GM21717 (cell line): ENCODE measurements at regions not wholly inside any gene's neighbourhood (a gene's known extent, or its start where the extent isn't known, plus 50 kb on each side); places are given as distances from the start of the nearest gene placed in this dataset.
"Not testable (repeated sequence)": the region's sequence is repeated elsewhere in the genome, so short reads cannot be mapped to it uniquely, and the experiment has no call there.

Experiments used
- ATAC-seq: cut with Tn5 transposase; IDR thresholded peaks from one replicate; pipeline ENCODE4 v1.9.1; 2021; ENCODE audit warnings: mild to moderate bottlenecking, moderate library complexity; ENCODE audit not compliant: unreplicated experiment

DNA sequence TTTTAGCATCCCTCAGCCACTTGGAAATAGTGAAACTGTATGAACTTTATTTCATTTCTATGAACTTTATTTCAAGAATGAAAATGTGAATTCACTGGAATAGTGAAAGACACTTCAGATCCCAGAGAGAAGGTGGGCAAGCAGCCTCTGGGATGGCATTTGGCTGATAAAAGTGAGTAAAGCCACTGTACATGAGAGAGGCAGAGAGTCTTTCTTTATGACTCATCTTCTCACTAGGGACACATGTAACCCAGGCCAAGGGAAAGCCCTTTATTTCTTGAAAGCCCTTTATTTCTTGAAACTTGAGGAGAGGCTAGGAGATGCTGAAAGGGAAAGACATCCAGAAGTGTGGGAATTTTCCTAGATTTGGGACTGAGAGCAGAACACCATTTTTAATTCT is 148.9 kb upstream of the SMIM30 start:
- ATAC-seq, result no peak

DNA sequence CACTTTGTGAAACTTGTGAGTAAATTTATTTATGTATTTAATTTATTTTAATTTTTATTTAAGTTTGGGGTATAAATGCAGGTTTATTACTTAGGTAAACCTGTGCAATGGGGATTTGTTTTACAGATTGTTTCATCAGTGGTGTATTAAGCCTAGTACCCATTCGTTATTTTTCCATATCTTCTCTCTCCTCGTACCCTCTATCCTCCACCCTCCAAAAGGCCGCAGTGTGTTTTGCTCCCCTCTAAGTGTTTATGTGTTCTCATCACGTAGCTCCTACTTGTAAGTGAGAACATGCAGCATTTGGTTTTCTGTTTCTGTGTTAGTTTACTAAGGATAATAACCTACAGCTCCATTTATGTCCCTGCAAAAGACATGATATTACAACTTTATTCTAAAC is 145.4 kb upstream of the SMIM30 start:
- ATAC-seq, result no peak

DNA sequence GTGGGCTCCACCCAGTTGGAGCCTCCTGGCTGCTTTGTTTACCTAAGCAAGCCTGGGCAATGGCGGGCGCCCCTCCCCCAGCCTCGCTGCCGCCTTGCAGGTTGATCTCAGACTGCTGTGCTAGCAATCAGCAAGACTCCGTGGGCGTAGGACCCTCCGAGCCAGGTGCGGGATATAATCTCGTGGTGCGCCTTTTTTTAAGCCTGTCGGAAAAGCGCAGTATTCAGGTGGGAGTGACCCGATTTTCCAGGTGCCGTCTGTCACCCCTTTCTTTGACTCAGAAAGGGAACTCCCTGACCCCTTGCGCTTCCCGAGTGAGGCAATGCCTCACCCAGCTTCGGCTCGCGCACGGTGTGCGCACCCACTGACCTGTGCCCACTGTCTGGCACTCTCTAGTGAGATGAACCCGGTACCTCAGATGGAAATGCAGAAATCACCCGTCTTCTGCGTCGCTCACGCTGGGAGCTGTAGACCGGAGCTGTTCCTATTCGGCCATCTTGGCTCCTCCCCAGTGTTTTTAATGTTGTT is 144.9 kb upstream of the SMIM30 start:
- not testable (repeated sequence) for ATAC-seq

DNA sequence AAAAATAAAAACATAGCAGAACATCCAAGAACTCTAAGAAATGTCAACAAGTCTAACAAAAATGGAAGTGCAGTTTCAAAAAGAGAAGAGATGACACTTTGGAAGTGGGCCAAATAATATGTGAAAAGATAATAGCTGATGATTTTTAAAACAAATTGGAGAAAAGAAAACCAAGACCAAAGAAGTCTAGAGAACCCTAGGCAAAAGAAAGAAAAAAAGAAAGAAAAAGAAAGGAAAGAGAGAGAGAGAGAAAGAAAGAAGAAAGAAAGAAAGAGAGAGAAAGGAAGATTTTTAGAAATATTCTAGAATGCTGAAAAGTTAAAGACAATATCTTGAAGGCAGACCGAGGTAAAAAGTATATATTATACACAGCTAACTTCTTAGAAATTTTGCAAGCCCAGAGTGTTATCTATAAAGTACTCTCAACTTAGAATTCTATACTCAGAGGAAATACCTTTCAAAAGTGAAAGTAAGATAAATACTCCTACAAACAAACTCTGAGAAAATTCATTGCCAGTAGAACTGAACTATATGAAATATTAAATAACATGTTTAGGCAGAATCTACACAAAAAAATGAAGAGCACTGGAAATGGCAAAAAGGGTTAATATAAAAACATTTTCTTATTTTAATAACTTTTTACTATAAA is 138.7 kb upstream of the SMIM30 start:
- no peak for ATAC-seq

DNA sequence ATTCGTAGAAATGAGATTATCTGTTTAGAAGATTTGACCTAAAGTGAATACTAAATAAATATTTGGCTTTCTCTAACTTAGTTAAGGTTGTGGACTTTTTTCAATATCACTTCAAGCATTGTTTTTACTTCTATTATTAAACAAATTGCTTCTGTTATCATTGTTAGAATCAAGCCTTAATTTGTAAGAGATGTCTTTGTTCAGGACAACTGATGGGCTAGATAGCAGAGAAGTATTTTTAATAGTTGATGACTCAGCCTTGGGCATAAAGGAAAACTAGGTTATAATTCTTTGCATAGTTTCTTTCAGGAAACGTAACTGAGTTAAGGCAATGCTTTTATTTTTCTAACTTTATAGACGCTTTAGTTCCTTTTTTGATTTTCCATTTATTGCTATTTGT is 128.8 kb upstream of the SMIM30 start:
- ATAC-seq, result no peak

DNA sequence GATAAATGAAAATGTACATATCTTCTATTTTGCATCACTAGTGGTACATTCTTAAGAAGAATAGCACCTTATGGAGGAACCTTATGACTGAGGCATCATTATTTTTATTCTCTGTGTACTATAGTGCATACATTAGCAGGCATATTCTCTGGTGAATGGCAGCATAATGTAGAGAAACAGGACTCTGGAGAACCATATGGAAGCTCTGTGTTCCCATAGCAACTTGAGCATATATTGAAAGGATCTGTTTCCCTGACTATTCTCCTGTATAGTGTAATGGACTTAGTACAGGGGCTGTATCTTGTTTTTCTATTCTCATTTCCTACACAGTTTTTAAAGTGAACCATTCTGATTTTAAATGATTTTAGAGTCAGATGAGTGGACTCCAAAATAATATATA is 128.4 kb upstream of the SMIM30 start:
- ATAC-seq, result no peak

DNA sequence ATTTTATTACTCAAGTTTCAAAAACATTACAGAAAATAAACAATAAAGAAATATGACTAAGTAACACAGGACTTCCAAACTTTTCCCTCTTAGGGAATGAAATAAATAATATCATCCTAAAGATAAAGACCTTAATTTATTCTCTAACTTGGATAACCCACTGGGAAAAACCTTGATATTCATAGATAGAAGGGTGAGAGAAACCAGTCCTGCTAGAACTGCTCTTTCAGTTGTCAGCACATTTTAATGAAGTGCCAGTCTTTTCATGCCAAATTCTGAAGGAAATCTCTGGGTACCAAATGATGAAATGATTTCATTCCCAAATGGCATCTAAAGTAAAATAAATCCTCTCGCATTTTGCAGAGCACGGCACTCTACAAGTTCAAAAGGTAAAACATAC is 114.5 kb upstream of the SMIM30 start:
- ATAC-seq, result no peak

DNA sequence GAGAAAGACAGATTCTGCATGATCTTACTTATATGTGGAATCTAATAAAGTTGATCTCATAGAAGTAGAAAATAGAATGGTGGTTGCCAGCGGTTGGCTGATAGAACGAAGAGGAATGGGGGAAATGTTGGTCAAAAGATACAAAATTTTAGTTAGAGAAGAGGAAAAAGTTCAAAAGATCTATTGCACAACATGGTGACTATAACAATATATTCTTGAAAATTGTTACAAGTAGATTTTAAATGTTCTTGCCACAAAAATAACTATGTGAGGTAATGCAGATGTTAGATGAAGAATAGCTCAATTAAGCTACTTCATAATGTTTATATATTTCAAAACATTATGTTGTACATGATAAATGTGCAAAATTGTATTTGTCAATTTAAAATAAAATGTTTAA is 112.3 kb upstream of the SMIM30 start:
- ATAC-seq, result no peak

DNA sequence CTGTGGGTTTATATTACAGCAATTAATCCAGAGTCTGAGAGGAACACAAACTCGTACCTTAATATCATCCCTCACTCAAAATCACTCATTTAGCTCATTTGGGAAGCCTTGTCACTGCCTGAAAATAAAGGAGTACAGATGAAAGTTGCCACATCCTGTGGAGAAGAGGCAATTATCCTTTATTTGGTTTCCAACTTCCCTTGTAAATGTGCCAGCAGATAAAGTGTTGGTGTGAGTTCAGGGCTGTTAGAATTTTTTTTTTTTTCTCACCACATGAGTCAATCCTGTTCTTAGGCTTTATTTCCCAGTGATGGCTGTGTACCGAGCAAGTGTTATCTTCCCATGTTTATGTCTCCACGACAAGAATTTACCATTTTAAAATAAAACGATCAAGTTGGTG is 99.0 kb upstream of the SMIM30 start:
- ATAC-seq, result no peak

DNA sequence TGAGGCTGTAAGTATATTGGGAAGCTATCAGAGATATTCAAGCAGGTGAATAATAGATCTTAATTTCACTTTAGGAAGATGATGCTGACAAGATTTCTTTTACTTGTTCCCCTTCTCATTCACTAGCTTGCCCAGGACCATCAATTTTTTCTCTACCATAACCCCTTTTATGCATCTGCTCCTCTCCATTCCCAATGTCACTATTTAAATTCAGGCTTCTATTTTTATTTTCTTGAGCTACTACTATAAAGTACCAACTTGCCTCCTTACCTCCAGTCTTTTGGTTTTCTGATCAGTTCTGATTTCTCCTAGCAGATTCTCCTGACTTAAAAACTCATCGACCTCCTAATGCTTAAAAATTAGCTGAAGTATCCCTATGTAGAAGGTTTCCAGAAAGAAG is 97.7 kb upstream of the SMIM30 start:
- ATAC-seq, result no peak

DNA sequence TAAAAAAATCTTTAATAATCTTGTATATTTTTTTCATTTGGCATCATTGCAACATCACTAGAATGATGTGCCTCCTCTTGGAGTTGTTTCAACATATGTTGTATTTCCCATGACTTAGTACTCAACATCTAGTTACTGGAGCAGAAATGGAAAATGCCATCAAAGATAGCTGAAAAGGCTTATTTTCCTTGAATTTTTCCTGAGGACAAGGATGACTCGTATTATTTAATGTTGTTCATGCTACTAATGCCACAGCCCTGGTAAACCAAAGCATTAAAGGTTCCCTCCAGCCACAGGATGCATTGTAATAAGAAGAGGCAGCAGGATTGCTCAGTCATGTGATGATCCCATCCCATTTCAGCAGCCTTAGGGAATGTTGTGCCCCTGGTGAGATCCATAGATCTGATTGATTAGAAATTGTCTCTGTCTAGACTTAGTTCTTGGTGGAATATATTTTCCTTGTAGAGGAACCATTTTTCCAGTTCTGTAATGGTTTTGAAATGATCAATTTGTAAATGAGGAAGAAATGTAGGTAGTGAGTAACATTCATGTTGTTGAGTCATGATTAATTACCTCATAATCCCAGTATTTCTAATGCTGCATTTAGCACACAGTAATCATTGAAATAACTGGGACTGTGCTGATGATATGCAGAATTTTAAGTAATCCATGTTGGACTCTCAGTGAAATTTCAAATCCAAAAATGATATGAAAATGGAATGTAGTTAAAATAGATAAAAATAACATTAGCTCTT is 91.3 kb upstream of the SMIM30 start:
- no peak for ATAC-seq

DNA sequence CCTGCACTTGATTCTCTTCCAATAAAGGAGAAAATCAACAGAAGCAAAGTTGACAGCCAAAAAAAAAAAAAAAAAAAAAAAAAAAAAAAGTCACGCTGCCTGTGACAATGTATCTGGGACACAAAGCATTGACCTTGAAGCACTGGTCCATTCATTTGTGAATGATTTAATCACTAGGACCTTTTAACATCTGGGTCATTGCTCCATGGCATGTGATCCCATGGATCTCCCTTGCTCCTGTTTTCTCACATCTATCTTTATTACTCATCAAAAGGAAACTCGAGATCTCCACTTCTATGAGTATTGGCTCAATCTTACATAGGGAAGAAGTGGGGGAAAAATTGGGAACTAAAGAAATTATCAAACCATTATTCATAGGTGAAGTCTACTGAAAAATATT is 89.6 kb upstream of the SMIM30 start:
- ATAC-seq, result no peak

DNA sequence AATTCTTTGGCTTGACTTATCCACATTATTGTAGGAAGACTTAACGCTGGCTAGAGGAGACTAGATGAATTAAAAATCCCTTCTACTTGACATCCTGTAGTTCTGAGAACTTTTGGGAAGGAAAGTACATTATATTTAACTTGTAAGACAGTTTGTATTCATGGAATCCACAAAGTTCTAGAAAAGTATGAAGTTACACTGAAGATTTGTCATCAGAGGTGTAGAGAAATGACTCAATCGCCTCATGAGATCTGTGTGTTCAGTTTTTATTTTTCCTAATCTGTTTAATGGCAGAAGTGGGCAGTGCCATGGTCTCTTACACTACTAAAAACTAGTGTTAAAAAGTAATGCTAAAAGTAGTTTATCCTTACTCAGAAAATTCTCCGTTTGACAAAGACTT is 89.1 kb upstream of the SMIM30 start:
- ATAC-seq, result no peak

DNA sequence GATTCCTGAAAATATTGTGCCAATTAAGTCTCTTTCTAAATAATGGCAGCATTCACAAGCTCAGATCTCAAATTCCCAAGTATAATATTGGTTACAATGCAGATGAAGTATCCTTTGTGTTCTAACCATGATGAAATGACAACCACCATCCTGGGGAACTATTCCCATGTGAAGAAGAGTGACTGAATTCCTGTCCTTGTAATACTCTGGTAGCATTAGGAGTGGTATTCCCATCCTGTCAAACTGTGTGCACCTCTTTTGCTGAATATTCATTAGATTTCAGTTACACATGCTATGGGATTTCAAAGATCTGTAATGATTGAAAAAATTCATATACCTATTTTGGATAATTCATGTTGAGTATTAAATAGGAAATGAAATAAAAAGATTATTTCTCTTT is 86.1 kb upstream of the SMIM30 start:
- ATAC-seq, result no peak

DNA sequence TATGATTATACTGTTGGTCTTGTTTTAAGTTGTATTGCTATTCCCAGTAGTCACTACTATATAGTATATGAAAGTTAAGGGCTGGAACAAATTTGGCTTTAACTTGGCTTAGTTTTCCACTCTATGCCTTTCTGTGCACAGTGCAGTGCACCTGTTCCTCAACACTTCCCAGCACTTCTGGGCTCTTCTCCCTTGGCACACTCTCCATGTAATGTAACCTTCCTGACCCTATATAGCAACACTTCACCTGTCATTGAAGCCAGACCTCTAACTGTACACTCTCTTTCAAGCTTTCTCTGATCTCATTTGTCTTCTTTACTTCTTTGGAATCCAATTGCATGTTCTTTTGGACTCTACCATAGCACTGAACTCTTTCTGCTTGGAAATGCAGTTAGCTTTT is 83.9 kb upstream of the SMIM30 start:
- ATAC-seq, result no peak

DNA sequence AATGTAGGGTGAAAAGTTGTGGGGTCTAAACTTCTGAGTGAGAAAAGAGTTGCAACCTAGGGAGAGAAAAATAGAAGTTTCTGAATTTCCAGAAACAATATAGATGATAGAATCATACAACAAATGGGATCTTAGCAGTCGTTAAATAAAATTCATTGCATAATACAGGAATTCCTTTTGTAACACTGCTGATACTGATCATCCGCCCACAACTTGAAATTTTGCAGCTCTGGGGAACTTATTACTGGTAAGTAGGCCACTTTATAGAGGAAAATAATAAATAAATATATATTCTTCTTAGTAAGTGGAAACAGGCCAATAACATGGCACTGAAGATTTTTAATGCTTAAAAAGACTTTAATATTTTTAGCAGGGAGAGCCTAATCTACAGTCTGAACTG is 81.9 kb upstream of the SMIM30 start:
- ATAC-seq, result no peak

DNA sequence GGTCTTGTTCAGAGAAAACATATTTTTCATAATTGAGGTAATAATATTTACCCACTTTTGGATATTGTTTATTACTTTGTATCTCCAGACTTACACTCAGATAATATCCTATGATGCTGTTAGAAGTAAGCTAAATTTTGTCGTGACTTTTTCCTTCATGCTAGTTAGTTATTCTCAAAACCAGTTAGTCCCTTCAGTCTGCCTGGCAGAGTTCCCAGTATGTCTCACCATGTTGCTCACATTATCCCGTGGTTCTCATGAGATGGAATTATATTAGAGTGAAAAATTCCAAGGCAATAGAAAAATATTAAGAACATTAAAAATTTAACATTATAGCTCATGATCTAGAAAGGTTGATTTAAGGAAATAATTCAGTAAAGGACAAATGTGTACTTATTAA is 81.5 kb upstream of the SMIM30 start:
- ATAC-seq, result no peak

DNA sequence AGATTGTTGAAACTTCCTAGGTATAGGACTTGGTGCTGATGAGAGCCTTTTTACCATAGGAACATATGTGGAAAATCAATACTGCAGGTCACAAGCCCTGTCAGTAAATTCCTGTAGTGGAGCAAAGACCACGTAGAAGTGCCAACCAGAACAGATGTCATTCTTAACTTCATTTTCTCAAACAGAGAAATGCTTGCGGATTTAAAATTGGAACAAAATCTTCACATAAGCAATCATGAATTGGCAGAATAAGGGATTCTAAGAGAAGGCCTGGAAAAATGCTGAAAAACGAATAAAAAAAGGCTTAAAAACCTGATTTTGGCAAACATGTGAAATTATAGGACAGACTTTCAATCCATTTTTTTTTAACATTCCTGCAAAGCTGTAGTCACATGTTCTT is 80.8 kb upstream of the SMIM30 start:
- ATAC-seq, result no peak

DNA sequence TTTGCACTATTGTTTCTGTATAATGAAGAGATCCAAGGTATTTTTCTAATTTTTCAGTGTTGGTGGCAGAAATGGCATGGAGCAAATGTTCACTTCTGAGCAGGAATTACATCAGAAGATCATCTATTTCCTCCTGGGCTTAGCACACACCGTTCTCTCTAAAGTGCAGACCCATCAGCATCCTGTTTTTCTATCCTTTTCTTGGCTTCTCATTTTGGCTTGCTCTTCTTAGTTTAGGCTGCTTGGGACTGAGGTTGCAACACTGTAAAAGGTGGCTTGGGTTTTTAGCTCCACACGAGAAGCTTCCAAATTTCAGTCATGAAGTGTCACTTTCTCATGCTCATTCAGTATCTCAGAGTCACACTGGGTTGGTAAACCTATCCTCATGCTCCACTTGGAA is 79.9 kb upstream of the SMIM30 start:
- ATAC-seq, result no peak

DNA sequence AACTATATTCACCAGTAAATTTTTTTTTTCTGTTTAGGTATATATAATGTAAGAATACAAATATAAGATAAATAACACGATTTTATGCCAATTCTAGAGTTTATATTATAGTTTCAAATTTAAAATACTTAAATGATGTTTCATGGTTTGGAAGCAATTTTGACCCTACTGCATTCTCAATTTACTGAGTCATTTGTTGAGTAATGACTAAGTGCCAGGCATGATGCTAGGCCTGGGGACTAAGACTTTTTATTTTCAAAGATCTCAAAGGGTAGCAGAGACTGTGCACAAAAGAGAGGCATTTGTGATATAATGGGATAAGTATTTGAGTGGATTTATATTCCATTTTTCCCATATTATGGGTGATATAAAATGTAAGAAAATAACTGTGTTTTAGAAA is 78.9 kb upstream of the SMIM30 start:
- ATAC-seq, result no peak

DNA sequence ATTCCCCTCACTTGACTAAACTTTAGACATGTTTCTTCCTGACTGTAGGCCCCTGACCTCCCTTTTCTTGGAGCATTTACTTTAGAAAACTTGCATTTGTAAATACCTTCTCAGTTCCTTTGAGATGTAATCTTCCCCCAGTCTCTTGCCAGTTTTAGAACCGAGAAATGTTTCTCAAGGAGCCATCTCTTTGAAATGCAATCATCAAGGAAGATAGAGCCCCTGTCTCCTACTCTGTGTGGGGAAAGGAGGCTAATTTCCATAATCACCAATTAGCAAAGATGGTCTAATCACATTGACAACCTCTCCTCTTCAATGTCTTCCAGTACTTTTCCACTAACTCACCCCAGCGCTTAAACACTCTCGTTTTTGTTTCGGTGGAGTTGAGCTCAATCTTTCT is 70.0 kb upstream of the SMIM30 start:
- no peak for ATAC-seq

DNA sequence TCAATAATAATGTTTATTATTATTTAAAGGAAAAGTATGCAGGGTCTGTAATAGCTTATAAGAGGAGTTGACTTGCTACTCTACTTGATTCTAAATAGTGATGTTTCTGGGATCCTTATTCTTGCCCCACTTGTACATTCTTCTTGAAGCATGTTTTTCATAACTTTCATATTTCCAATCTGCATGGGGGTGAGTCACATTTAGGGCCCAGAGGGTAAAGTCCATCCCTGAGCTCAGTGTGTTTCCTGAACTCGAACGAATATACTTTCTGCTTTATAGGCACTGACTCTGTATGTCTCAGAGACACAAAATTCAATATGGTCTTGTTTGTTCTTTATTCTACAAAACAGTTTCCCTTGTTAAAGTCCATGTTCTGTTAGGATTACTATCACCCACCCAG is 61.0 kb upstream of the SMIM30 start:
- ATAC-seq, result no peak

DNA sequence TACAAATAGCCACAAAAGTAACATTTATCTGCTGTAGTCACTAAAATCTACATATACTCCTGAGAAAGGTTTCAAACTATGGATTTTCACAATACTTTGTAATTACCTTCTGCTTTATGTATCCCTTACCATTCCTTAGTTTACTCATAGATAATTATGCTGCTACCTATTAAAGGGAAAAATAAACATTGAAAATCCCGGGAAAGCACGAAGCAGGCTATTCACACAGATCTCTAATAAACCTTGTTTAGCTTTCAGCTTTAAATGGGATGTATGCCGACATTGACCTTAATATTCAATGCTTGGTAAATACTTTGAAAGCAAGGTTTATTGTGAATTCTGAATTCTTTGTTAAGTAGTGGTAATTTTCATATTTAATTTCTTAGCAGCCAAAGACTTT is 58.5 kb upstream of the SMIM30 start:
- no peak for ATAC-seq
